ENCODE measurements at regions not wholly inside any gene's neighbourhood (a gene's known extent, or its start where the extent isn't known, plus 50 kb on each side); places are given as distances from the start of the nearest gene placed in this dataset.

DNA sequence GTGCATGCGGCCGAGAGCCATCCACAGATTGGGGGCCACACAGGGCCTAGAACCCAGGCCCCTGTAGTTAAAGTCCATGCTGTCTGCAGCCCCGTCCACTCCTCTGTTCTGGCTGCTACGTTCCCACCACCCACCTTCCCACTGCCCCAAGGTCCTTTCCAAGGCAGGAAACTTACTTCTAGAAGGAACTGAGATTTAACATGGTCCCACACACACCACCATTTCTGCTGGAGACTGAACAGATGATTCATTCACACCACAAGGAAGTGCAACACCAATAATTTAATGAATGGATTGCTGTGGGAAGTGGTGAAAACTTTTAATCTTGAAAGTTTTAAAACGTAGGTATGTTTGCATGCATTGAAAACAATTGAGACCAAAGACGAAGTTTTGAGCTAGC lies 95.2 kb downstream of the LBH start:
- no peak overlapping the region for H3K4me2 ChIP-seq (replicated peaks; ENCODE audit: extremely low read depth, low read length, poor library complexity, severe bottlenecking)
- H3K36me3 ChIP-seq (replicated peaks in 1 of 2; ENCODE audit: control insufficient read depth in 1 of 2, insufficient read depth in 2 of 2, low read length in 2 of 2), result no peaks in the 10 kb centered on the region
- no peak overlapping the region for H3K4me3 ChIP-seq (replicated peaks in 1 of 3; ENCODE audit: low read depth in 2 of 3, low read length in 3 of 3)
- no peaks in the 10 kb centered on the region for H3K9me3 ChIP-seq (replicated peaks in 1 of 2; ENCODE audit: control insufficient read depth in 1 of 2, insufficient read depth in 1 of 2, low read length in 2 of 2)
- H3K27me3 ChIP-seq (ENCODE audit: control insufficient read depth in 2 of 2, insufficient read depth in 2 of 2, low read length in 2 of 2), result no peaks in the 10 kb centered on the region
- no peaks in the 10 kb centered on the region for H3K4me1 Mint-ChIP-seq
- no peak overlapping the region for H2AFZ ChIP-seq (ENCODE audit: insufficient read depth, low read depth, low read length, poor library complexity, severe bottlenecking)
- H3K27me3 Mint-ChIP-seq (ENCODE audit: low read depth in 3 of 3), result peaks cover 2 to 5% (median 3%) of the 10 kb centered on the region in 3 donors
- no peaks in the 10 kb centered on the region for H3K36me3 Mint-ChIP-seq
- WGBS (ENCODE audit: insufficient coverage), result 100% methylated on average over 3 of the region's 6 CpGs
- no peaks in the 10 kb centered on the region for H3K4me1 ChIP-seq (ENCODE audit: control insufficient read depth in 1 of 2, insufficient read depth in 2 of 2, low read length in 2 of 2)
- no peak for DNase-seq
- no peaks in the 10 kb centered on the region for H3K79me2 ChIP-seq (ENCODE audit: insufficient read depth, low read length)
- TF ChIP-seq, protein P1, sequence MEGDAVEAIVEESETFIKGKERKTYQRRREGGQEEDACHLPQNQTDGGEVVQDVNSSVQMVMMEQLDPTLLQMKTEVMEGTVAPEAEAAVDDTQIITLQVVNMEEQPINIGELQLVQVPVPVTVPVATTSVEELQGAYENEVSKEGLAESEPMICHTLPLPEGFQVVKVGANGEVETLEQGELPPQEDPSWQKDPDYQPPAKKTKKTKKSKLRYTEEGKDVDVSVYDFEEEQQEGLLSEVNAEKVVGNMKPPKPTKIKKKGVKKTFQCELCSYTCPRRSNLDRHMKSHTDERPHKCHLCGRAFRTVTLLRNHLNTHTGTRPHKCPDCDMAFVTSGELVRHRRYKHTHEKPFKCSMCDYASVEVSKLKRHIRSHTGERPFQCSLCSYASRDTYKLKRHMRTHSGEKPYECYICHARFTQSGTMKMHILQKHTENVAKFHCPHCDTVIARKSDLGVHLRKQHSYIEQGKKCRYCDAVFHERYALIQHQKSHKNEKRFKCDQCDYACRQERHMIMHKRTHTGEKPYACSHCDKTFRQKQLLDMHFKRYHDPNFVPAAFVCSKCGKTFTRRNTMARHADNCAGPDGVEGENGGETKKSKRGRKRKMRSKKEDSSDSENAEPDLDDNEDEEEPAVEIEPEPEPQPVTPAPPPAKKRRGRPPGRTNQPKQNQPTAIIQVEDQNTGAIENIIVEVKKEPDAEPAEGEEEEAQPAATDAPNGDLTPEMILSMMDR (IDR thresholded peaks at IDR 0.05), result no peak
- no peak overlapping the region for H3K9ac ChIP-seq (ENCODE audit: insufficient read depth, low read length, poor library complexity, severe bottlenecking)
- intact Hi-C loops (cut with micrococcal nuclease), result no loop called here
- H4K20me1 ChIP-seq (ENCODE audit: insufficient read depth, low read length), result no peaks in the 10 kb centered on the region
- H3K4me3 Mint-ChIP-seq, result no peak overlapping the region
- peaks cover 0 to 10% (median 4%) of the 10 kb centered on the region in 7 donors for H3K9me3 Mint-ChIP-seq
- H3K27ac ChIP-seq (ENCODE audit: low read depth in 1 of 2, low read length in 2 of 2), result no peak overlapping the region
- no peak overlapping the region for H3K27ac Mint-ChIP-seq

GRCh38 chr2:30331038-30331437 lies 99.7 kb downstream of the LBH start:
- Histone ChIP-seq H3K9ac (ENCODE audit: insufficient read depth, low read length, poor library complexity, severe bottlenecking) (no peak overlapping the region), H3K79me2 (ENCODE audit: insufficient read depth, low read length) (no peaks in the 10 kb centered on the region), H3K4me3 (replicated peaks in 1 of 3; ENCODE audit: low read depth in 2 of 3, low read length in 3 of 3) (no peak overlapping the region), H3K27me3 (ENCODE audit: control insufficient read depth in 2 of 2, insufficient read depth in 2 of 2, low read length in 2 of 2) (no peaks in the 10 kb centered on the region), H3K4me2 (replicated peaks; ENCODE audit: extremely low read depth, low read length, poor library complexity, severe bottlenecking) (no peak overlapping the region), H2AFZ (ENCODE audit: insufficient read depth, low read depth, low read length, poor library complexity, severe bottlenecking) (no peak overlapping the region), H3K9me3 (replicated peaks in 1 of 2; ENCODE audit: control insufficient read depth in 1 of 2, insufficient read depth in 1 of 2, low read length in 2 of 2) (no peaks in the 10 kb centered on the region), H4K20me1 (ENCODE audit: insufficient read depth, low read length) (no peaks in the 10 kb centered on the region), H3K4me1 (ENCODE audit: control insufficient read depth in 1 of 2, insufficient read depth in 2 of 2, low read length in 2 of 2) (no peaks in the 10 kb centered on the region), H3K27ac (ENCODE audit: low read depth in 1 of 2, low read length in 2 of 2) (no peak overlapping the region), H3K36me3 (replicated peaks in 1 of 2; ENCODE audit: control insufficient read depth in 1 of 2, insufficient read depth in 2 of 2, low read length in 2 of 2) (no peaks in the 10 kb centered on the region)
- no peak for DNase-seq
- intact Hi-C loops (cut with micrococcal nuclease), result no loop called here
- TF ChIP-seq, protein P1 (IDR thresholded peaks at IDR 0.05), result no peak
- WGBS (ENCODE audit: insufficient coverage), result 97% methylated on average over 3 of the region's 4 CpGs
- Mint-ChIP-seq H3K36me3 (no peaks in the 10 kb centered on the region), H3K9me3 (peaks cover 2 to 15% (median 6%) of the 10 kb centered on the region in 7 donors), H3K4me3 (no peak overlapping the region), H3K4me1 (no peaks in the 10 kb centered on the region), H3K27ac (no peak overlapping the region), H3K27me3 (ENCODE audit: low read depth in 3 of 3) (peaks cover 4 to 6% (median 6%) of the 10 kb centered on the region in 3 donors)

All from CD14-positive monocyte (primary cell).